Heart left ventricle (tissue), 16 donors: ENCODE measurements at regions not wholly inside any gene's neighbourhood (a gene's known extent, or its start where the extent isn't known, plus 50 kb on each side); places are given as distances from the start of the nearest gene placed in this dataset.
"Not testable (repeated sequence)": the region's sequence is repeated elsewhere in the genome, so short reads cannot be mapped to it uniquely, and the experiment has no call there.

ENCODE experiments used
- ATAC-seq, 4 donors: fragments of 200-7000 bp; cut with Tn5 transposase; one replicate each; pipeline ENCODE4 v1.9.1; 2020 to 2022; ENCODE audit warnings: moderate library complexity in 4 of 4, mild to moderate bottlenecking in 3 of 4, moderate number of reproducible peaks in 1 of 4
- DNase-seq, 5 donors: peaks; one replicate each; pipeline ENCODE4 v3.0.0-alpha.2; 2020
- H3K27ac ChIP-seq, 12 donors: fragments of 200-600 bp; sonication (generic) in 4 of 12; one replicate each; pipeline versions ENCODE4 v1.5.0 to v1.8.0; 2016 to 2022; ENCODE audit warnings: mild to moderate bottlenecking in 2 of 12
- H3K27me3 ChIP-seq, 9 donors: fragments of 200-600 bp; sonication (generic) in 2 of 9; one replicate each; pipeline versions ENCODE4 v1.5.1 to v1.8.0; 2016 to 2022; ENCODE audit warnings: mild to moderate bottlenecking in 3 of 9
- H3K36me3 ChIP-seq, 9 donors: fragments of 200-600 bp; sonication (generic) in 2 of 9; one replicate each; pipeline versions ENCODE4 v1.5.0 to v1.8.0; 2018 to 2022; ENCODE audit warnings: mild to moderate bottlenecking in 2 of 9
- H3K4me1 ChIP-seq, 12 donors: fragments of 200-600 bp; sonication (generic) in 4 of 12; one replicate each; pipeline versions ENCODE4 v1.5.0 to v1.8.0; 2016 to 2022; ENCODE audit warnings: mild to moderate bottlenecking in 3 of 12
- H3K4me3 ChIP-seq, 12 donors: fragments of 200-600 bp; sonication (generic) in 4 of 12; one replicate each; pipeline versions ENCODE4 v1.5.0 to v1.8.0; 2017 to 2022; ENCODE audit warnings: mild to moderate bottlenecking in 9 of 12, moderate library complexity in 4 of 12
- H3K9me3 ChIP-seq, 12 donors: fragments of 200-600 bp; sonication (generic) in 4 of 12; one replicate each; pipeline versions ENCODE4 v1.5.0 to v1.8.0; 2016 to 2022; ENCODE audit warnings: mild to moderate bottlenecking in 1 of 12
- CTCF ChIP-seq, 12 donors: fragments of 200-600 bp; sonication (generic) in 4 of 12; IDR thresholded peaks; one replicate each; pipeline versions ENCODE4 v1.5.0 to v1.8.0; 2018 to 2022; ENCODE audit warnings: antibody characterized with exemption in 12 of 12, mild to moderate bottlenecking in 5 of 12
- POLR2A ChIP-seq, 2 donors: fragments of 450-650 bp; IDR thresholded peaks; one replicate each; pipeline ENCODE4 v1.6.1; 2017; ENCODE audit warnings: antibody characterized with exemption in 2 of 2, mild to moderate bottlenecking in 2 of 2, moderate library complexity in 2 of 2
- WGBS, 4 donors: extraction: QIAGEN DNeasy Blood & Tissue Kit in 2 of 4; methylation state at CpG; one replicate each; pipeline versions ENCODE4 v1.1.5 to v1.1.7; 2013 to 2018; 5-methylcytosine and 5-hydroxymethylcytosine counted together
- intact Hi-C, 10 donors: fragments of 100-400 bp; cut with DNase I; formaldehyde crosslinking; loops; one replicate each; pipeline versions ENCODE4 v1.11.1 to v1.14.2; 2022
- donor health status: ischemic (EF 13 %, LVEDD 7.1; RV severe dilation, severe dysfunction).
- donor health status: healthy with polysubstance abuse.
- donor health status: DM: no; HTN: yes; CAD: no.
- donor health status: DM: no; HTN: no; CAD: no.
- donor health status: ischemic (EF 25% LVEDD 6.9; RV normal size, moderate dysfunction).
- donor health status: ischemic (EF 25% LVEDD 5.7; RV mildly dilated, moderate dysfunction).
- donor health status: healthy.
- donor health status: DM: yes; HTN: yes; CAD: no.
- donor health status: ischemic (EF 35%, LVEDD 5.7; RV mildly dilated, moderate dysfunction).
- donor health status: nonischemic (EF 11% LVEDD 7.7; RV severe dilation, severe dysfunction).
- donor health status: DM: yes; HTN: yes; CAD: no.
- donor health status: PGD.
- donor health status: ischemic (EF 29% LVEDD 5.4; RV normal size, mild dysfunction).
- donor health status: nonischemic (EF 23%, LVEDD 6.1; RV moderate dilation, normal function).

GRCh38 chr1:148374101-148374500 is 109.0 kb downstream of the PPIAL4G start:
- 78 to 83% (median 79%) methylated on average over 3 of the region's 3 CpGs for WGBS, 4 donors
- H3K4me1 ChIP-seq, result peaks cover 0 to 29% (median 0%) of the 10 kb centered on the region in 12 donors
- no peak for TF ChIP-seq POLR2A (IDR thresholded peaks at IDR 0.05)
- no peak for TF ChIP-seq CTCF (IDR thresholded peaks at IDR 0.05)
- H3K27me3 ChIP-seq, result peaks cover 0 to 9% (median 2%) of the 10 kb centered on the region in 9 donors
- H3K4me3 ChIP-seq, result no peak overlapping the region
- H3K9me3 ChIP-seq, result no peaks in the 10 kb centered on the region
- intact Hi-C loops, result no loop called here
- H3K36me3 ChIP-seq, result no peaks in the 10 kb centered on the region
- ATAC-seq (no peak), DNase-seq (no peak)
- peak overlapping the region in 1 of 12 donors; percentile 58 for H3K27ac ChIP-seq

GRCh38 chr1:148373192-148373925 is 109.7 kb downstream of the PPIAL4G start:
- no peaks in the 10 kb centered on the region for H3K9me3 ChIP-seq
- no peaks in the 10 kb centered on the region for H3K36me3 ChIP-seq
- no peak overlapping the region for H3K4me3 ChIP-seq
- no peak for TF ChIP-seq POLR2A (IDR thresholded peaks at IDR 0.05)
- TF ChIP-seq CTCF (IDR thresholded peaks at IDR 0.05), result no peak
- 81 to 89% (median 86%) methylated on average over 8 of the region's 8 CpGs for WGBS, 4 donors
- peaks cover 0 to 4% (median 0%) of the 10 kb centered on the region in 9 donors for H3K27me3 ChIP-seq
- ATAC-seq (no peak), DNase-seq (no peak)
- peaks cover 0 to 29% (median 0%) of the 10 kb centered on the region in 12 donors for H3K4me1 ChIP-seq
- intact Hi-C loops, result no loop called here
- H3K27ac ChIP-seq, result peak overlapping the region in 1 of 12 donors; percentile 58

GRCh38 chr1:148372731-148373130 is 110.4 kb downstream of the PPIAL4G start:
- Histone ChIP-seq H3K9me3 (no peaks in the 10 kb centered on the region), H3K4me1 (peaks cover 0 to 29% (median 0%) of the 10 kb centered on the region in 12 donors), H3K27ac (peak overlapping the region in 1 of 12 donors; percentile 58), H3K4me3 (no peak overlapping the region), H3K27me3 (peaks cover 0 to 3% (median 0%) of the 10 kb centered on the region in 9 donors), H3K36me3 (no peaks in the 10 kb centered on the region)
- DNase-seq (no peak), ATAC-seq (no peak)
- TF ChIP-seq CTCF (IDR thresholded peaks at IDR 0.05) (no peak), POLR2A (IDR thresholded peaks at IDR 0.05) (no peak)
- 78 to 86% (median 82%) methylated on average over 3 of the region's 3 CpGs for WGBS, 4 donors
- intact Hi-C loops, result no loop called here

GRCh38 chr1:148372051-148372726 is 110.9 kb downstream of the PPIAL4G start:
- Histone ChIP-seq H3K4me1 (peaks cover 0 to 29% (median 0%) of the 10 kb centered on the region in 12 donors), H3K27ac (peak overlapping the region in 1 of 12 donors; percentile 58)
- H3K27me3 ChIP-seq, ATAC-seq, DNase-seq, H3K9me3 ChIP-seq, intact Hi-C loops, H3K36me3 ChIP-seq, H3K4me3 ChIP-seq: not testable (repeated sequence)
- WGBS, 4 donors, result 82 to 92% (median 88%) methylated on average over 2 of the region's 2 CpGs
